DND-41 (cell line): ENCODE measurements at regions not wholly inside any gene's neighbourhood (a gene's known extent, or its start where the extent isn't known, plus 50 kb on each side); places are given as distances from the start of the nearest gene placed in this dataset.

ENCODE experiments used
- ATAC-seq: fragments of 200-7000 bp; cut with Tn5 transposase; 3 replicates; pipeline ENCODE4 v1.9.1; 2021; ENCODE audit warnings: low read depth; ENCODE audit not compliant: insufficient read depth
- DNase-seq: peaks from one replicate; pipeline ENCODE4 v3.0.0-alpha.2; 2020
- H2AFZ ChIP-seq: 2 replicates; pipeline ENCODE4 v1.6.0; 2012; ENCODE audit warnings: low read depth, low read length
- H3K27ac ChIP-seq: 2 replicates; pipeline ENCODE4 v1.5.1; 2012; ENCODE audit warnings: low read length, inconsistent platforms
- H3K27me3 ChIP-seq: fragments of 200-600 bp; sonication (generic); 2 replicates; pipeline ENCODE4 v1.6.0; 2012; ENCODE audit warnings: low read length, mild to moderate bottlenecking, inconsistent platforms; ENCODE audit not compliant: insufficient read depth, poor library complexity
- H3K36me3 ChIP-seq: 2 replicates; pipeline ENCODE4 v1.5.1; 2012; ENCODE audit warnings: low read length, inconsistent platforms; ENCODE audit not compliant: insufficient read depth
- H3K4me1 ChIP-seq: 2 replicates; pipeline ENCODE4 v1.5.1; 2012; ENCODE audit warnings: mild to moderate bottlenecking, low read length; ENCODE audit not compliant: insufficient read depth
- H3K4me2 ChIP-seq: 2 replicates; pipeline ENCODE4 v1.6.0; 2012; ENCODE audit warnings: mild to moderate bottlenecking, moderate library complexity, low read length, inconsistent platforms; ENCODE audit not compliant: insufficient read depth
- H3K4me3 ChIP-seq, 2 experiments: fragments of 200-600 bp in 1 of 2; shearing (Covaris generic) in 1 of 2; 2 replicates each; pipeline ENCODE4 v1.5.1; 2012 to 2016; ENCODE audit warnings: inconsistent platforms in 2 of 2, low read length in 2 of 2, mild to moderate bottlenecking in 2 of 2, low read depth in 1 of 2, moderate library complexity in 1 of 2
- H3K79me2 ChIP-seq: 2 replicates; pipeline ENCODE4 v1.6.0; 2012; ENCODE audit warnings: low read length, inconsistent platforms; ENCODE audit not compliant: insufficient read depth
- H3K9ac ChIP-seq: 2 replicates; pipeline ENCODE4 v1.6.0; 2012; ENCODE audit warnings: low read depth, mild to moderate bottlenecking, inconsistent platforms, low read length, moderate library complexity
- H3K9me3 ChIP-seq: 2 replicates; pipeline ENCODE4 v1.5.1; 2012; ENCODE audit warnings: low read length, moderate library complexity, mild to moderate bottlenecking, inconsistent platforms; ENCODE audit not compliant: insufficient read depth, severe bottlenecking
- H4K20me1 ChIP-seq: 2 replicates; pipeline ENCODE4 v1.6.0; 2012; ENCODE audit warnings: low read length; ENCODE audit not compliant: insufficient read depth
- EZH2 ChIP-seq: IDR thresholded peaks from 3 replicates; pipeline ENCODE4 v1.6.1; 2012; ENCODE audit warnings: borderline replicate concordance, low read depth, mild to moderate bottlenecking, moderate library complexity, low read length, inconsistent platforms; ENCODE audit not compliant: severe bottlenecking
- TF ChIP-seq, protein P1 (sequence below): IDR thresholded peaks from 2 replicates; pipeline ENCODE4 v1.5.1; 2012; ENCODE audit warnings: borderline replicate concordance, low read length, moderate library complexity, mild to moderate bottlenecking; ENCODE audit not compliant: poor library complexity, severe bottlenecking; ENCODE audit errors: extremely low read depth

DNA sequence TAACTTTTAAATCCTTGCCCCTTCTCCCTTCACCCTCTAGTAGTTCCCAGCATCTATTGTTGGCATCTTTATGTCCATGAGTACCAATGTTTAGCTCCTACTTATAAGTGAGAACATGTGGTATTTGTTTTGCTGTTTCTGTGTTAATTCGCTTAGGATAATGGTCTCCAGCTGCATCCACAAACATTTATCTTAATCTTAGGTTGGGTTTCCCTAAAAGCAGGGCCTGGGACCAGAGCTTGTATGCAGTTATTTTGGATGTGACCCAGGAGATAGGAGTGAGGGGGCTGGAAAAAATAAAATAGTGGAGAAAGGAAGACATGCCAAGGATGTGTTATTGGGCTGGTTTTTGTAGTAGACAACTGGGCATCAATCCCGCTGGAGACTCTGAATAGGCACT lies 571.8 kb downstream of the CCSER2 start:
- Histone ChIP-seq H3K4me3 (no peak overlapping the region), H3K36me3 (no peaks in the 10 kb centered on the region), H2AFZ (no peak overlapping the region), H3K4me2 (no peak overlapping the region), H3K9ac (no peak overlapping the region), H3K9me3 (no peaks in the 10 kb centered on the region), H3K27me3 (peaks cover 2% of the 10 kb centered on the region), H3K27ac (no peak overlapping the region), H3K4me1 (no peaks in the 10 kb centered on the region), H4K20me1 (no peaks in the 10 kb centered on the region), H3K79me2 (no peaks in the 10 kb centered on the region)
- no peak for ATAC-seq
- TF ChIP-seq, protein P1, sequence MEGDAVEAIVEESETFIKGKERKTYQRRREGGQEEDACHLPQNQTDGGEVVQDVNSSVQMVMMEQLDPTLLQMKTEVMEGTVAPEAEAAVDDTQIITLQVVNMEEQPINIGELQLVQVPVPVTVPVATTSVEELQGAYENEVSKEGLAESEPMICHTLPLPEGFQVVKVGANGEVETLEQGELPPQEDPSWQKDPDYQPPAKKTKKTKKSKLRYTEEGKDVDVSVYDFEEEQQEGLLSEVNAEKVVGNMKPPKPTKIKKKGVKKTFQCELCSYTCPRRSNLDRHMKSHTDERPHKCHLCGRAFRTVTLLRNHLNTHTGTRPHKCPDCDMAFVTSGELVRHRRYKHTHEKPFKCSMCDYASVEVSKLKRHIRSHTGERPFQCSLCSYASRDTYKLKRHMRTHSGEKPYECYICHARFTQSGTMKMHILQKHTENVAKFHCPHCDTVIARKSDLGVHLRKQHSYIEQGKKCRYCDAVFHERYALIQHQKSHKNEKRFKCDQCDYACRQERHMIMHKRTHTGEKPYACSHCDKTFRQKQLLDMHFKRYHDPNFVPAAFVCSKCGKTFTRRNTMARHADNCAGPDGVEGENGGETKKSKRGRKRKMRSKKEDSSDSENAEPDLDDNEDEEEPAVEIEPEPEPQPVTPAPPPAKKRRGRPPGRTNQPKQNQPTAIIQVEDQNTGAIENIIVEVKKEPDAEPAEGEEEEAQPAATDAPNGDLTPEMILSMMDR, result no peak
- no peak for TF ChIP-seq EZH2
- no peak for DNase-seq

DNA sequence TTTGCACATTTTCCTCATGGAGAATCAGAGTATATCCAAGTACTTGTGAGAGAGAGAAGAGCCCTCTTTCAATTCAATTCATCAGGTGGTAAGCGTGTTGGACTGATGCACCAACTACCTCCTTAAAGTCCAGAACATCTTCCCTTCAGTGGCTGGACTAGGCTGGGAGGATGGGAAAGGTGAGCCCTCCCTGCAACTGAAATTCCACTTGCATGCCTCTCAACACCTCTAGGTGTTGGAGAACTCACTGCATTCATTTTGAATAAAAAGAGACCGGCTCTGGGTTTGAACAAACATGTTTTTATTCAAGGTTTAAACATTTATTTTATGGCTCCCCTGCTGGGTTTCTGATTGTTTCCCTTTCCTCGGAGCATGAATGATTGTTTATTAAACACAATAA lies 573.5 kb downstream of the CCSER2 start:
- ATAC-seq (no peak), DNase-seq (no peak)
- H3K9ac ChIP-seq, result no peak overlapping the region
- no peak for TF ChIP-seq EZH2
- TF ChIP-seq, protein P1, result no peak
- no peaks in the 10 kb centered on the region for H3K4me1 ChIP-seq
- no peak overlapping the region for H3K27ac ChIP-seq
- no peaks in the 10 kb centered on the region for H3K36me3 ChIP-seq
- no peak overlapping the region for H3K4me2 ChIP-seq
- no peaks in the 10 kb centered on the region for H3K79me2 ChIP-seq
- H3K4me3 ChIP-seq, result no peak overlapping the region
- no peaks in the 10 kb centered on the region for H3K9me3 ChIP-seq
- H3K27me3 ChIP-seq, result no peaks in the 10 kb centered on the region
- H4K20me1 ChIP-seq, result no peaks in the 10 kb centered on the region
- H2AFZ ChIP-seq, result no peak overlapping the region

DNA sequence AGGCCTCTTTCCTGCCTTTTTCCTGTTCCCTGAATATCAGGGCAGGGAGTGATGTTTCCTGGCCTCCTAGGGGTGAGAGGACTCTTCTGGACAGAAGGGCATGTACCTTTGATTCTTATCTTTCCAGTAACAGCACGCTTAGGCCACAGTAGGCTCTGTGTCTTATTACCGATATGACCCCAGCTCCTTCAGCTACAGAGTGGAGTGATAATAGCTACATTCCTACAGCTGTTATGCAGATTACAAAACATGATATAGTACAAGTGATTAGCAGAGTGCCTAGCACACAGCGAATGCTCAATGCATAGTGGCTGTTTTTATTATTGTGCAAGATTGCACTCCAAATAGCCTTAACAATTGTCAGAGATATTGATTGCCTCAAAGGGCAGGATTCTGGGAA lies 574.2 kb downstream of the CCSER2 start:
- Histone ChIP-seq H3K36me3 (no peaks in the 10 kb centered on the region), H3K79me2 (no peaks in the 10 kb centered on the region), H3K4me1 (no peaks in the 10 kb centered on the region), H2AFZ (no peak overlapping the region), H3K27me3 (no peaks in the 10 kb centered on the region), H3K4me3 (no peak overlapping the region), H3K9ac (no peak overlapping the region), H3K27ac (no peak overlapping the region), H3K4me2 (no peak overlapping the region), H3K9me3 (no peaks in the 10 kb centered on the region), H4K20me1 (no peaks in the 10 kb centered on the region)
- no peak for ATAC-seq
- no peak for TF ChIP-seq EZH2
- TF ChIP-seq, protein P1, result no peak
- DNase-seq, result no peak

DNA sequence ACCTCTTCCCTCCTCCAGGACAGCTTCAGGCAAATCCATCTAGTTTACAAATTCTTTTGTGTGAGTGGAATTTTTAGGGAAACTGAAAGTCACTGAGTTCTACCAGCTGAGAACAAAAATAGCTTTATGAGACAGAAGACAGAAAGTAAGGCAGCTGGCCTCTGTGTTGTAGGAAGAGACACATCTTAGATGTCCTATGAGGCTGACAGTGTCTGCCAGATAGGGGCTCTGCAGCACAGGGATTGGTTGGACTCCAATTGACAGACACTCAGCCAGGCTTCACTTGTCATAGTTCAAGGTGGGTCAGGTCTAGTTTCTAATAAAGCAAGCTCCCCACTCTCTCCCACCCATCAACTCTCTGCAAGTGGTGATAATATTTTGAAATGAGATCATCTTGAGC lies 574.9 kb downstream of the CCSER2 start:
- no peak for DNase-seq
- no peak for ATAC-seq

More for the DNA sequence above, 574.9 kb downstream of the CCSER2 start:
- TF ChIP-seq, protein P1, result no peak
- TF ChIP-seq EZH2, result no peak
- H3K9me3 ChIP-seq, result no peaks in the 10 kb centered on the region
- no peaks in the 10 kb centered on the region for H3K36me3 ChIP-seq
- H3K27me3 ChIP-seq, result no peaks in the 10 kb centered on the region
- no peak overlapping the region for H3K9ac ChIP-seq
- H3K27ac ChIP-seq, result no peak overlapping the region
- H3K4me3 ChIP-seq, result no peak overlapping the region
- no peaks in the 10 kb centered on the region for H4K20me1 ChIP-seq
- no peak overlapping the region for H3K4me2 ChIP-seq
- no peaks in the 10 kb centered on the region for H3K4me1 ChIP-seq
- H3K79me2 ChIP-seq, result no peaks in the 10 kb centered on the region
- no peak overlapping the region for H2AFZ ChIP-seq
